H1 (cell line): ENCODE measurements at regions not wholly inside any gene's neighbourhood (a gene's known extent, or its start where the extent isn't known, plus 50 kb on each side); places are given as distances from the start of the nearest gene placed in this dataset.

ENCODE experiments used
- CTCF ChIA-PET: fragments of 300-600 bp; sonication (Branson Sonifier 250); formaldehyde crosslinking; loops from one replicate; lab custom pipeline; 2021; ENCODE audit not compliant: partially characterized antibody; lab: Charles Lee
- POLR2A ChIA-PET: fragments of 300-600 bp; sonication (Branson Sonifier 250); formaldehyde crosslinking; loops from one replicate; lab custom pipeline; 2021; ENCODE audit warnings: inconsistent platforms; ENCODE audit not compliant: partially characterized antibody; lab: Charles Lee
- DNase-seq, 2 experiments: peaks; one replicate each; pipeline versions ENCODE4 v3.0.0 to v3.0.0-alpha.2; 2010 to 2022; ENCODE audit warnings: low spot score in 2 of 2, low read depth in 1 of 2, mixed read lengths in 1 of 2
- FAIRE-seq: peaks from 2 replicates; lab custom pipeline; 2011; peaks lifted over from hg19 to GRCh38; lab: Jason Lieb, UNC
- H2AFZ ChIP-seq: 2 replicates; pipeline ENCODE4 v1.8.1; 2012; ENCODE audit warnings: low read length, inconsistent platforms
- H2AK5ac ChIP-seq: 2 replicates; pipeline ENCODE4 v1.6.1; 2013; ENCODE audit warnings: low read depth, low read length
- H2BK120ac ChIP-seq: replicated peaks from 2 replicates; pipeline ENCODE3; 2013; ENCODE audit warnings: low read depth, low read length, inconsistent platforms
- H2BK12ac ChIP-seq: 2 replicates; pipeline ENCODE4 v1.6.1; 2013; ENCODE audit warnings: low read depth, low read length
- H2BK15ac ChIP-seq: 2 replicates; pipeline ENCODE4 v1.6.1; 2013; ENCODE audit warnings: low read length
- H2BK20ac ChIP-seq: 2 replicates; pipeline ENCODE4 v1.6.1; 2013; ENCODE audit warnings: low read length
- H2BK5ac ChIP-seq: 2 replicates; pipeline ENCODE4 v1.6.1; 2013; ENCODE audit warnings: low read depth, low read length
- H3K14ac ChIP-seq: 2 replicates; pipeline ENCODE4 v1.6.1; 2013; ENCODE audit warnings: inconsistent platforms; ENCODE audit not compliant: insufficient read length
- H3K18ac ChIP-seq: 2 replicates; pipeline ENCODE4 v1.6.1; 2013; ENCODE audit warnings: low read length; ENCODE audit errors: extremely low read depth
- H3K23ac ChIP-seq: 2 replicates; pipeline ENCODE4 v1.6.1; 2013; ENCODE audit warnings: inconsistent platforms; ENCODE audit not compliant: insufficient read length
- H3K23me2 ChIP-seq: 2 replicates; pipeline ENCODE4 v1.6.1; 2013; ENCODE audit warnings: low read depth, low read length
- H3K27ac ChIP-seq: 2 replicates; pipeline ENCODE4 v1.6.1; 2011; ENCODE audit warnings: low read depth, low read length, inconsistent platforms
- H3K27me3 ChIP-seq, 4 experiments: replicated peaks in 1 of 4; 1 replicate in 1 of 4; 2 replicates in 3 of 4; pipeline versions ENCODE4 v1.6.1 to v1.8.1; 2011 to 2013; ENCODE audit warnings: low read length in 3 of 4, mild to moderate bottlenecking in 3 of 4, inconsistent platforms in 2 of 4, mixed read lengths in 2 of 4, moderate library complexity in 1 of 4; ENCODE audit not compliant: control insufficient read depth in 3 of 4, insufficient read depth in 3 of 4; ENCODE audit errors: extremely low read depth in 1 of 4
- H3K36me3 ChIP-seq, 4 experiments: 2 replicates each; pipeline versions ENCODE4 v1.6.1 to v1.8.1; 2011 to 2013; ENCODE audit warnings: mild to moderate bottlenecking in 4 of 4, low read length in 3 of 4, moderate library complexity in 2 of 4, control low read depth in 1 of 4, inconsistent platforms in 1 of 4; ENCODE audit not compliant: insufficient read depth in 4 of 4, control insufficient read depth in 2 of 4
- H3K4ac ChIP-seq: replicated peaks from 2 replicates; pipeline ENCODE3; 2013; ENCODE audit warnings: low read length, low read depth, mixed read lengths, inconsistent platforms; ENCODE audit not compliant: insufficient read length
- H3K4me1 ChIP-seq, 4 experiments: replicated peaks in 1 of 4; 1 replicate in 1 of 4; 2 replicates in 3 of 4; pipeline versions ENCODE4 v1.6.1 to v1.8.1; 2011 to 2013; ENCODE audit warnings: low read length in 3 of 4, inconsistent platforms in 2 of 4, mixed read lengths in 1 of 4; ENCODE audit not compliant: insufficient read depth in 4 of 4, control insufficient read depth in 3 of 4
- H3K4me2 ChIP-seq, 2 experiments: 2 replicates each; pipeline versions ENCODE4 v1.6.1 to v1.8.1; 2011 to 2013; ENCODE audit warnings: low read depth in 2 of 2, low read length in 2 of 2, control low read depth in 1 of 2, inconsistent platforms in 1 of 2, mild to moderate bottlenecking in 1 of 2; ENCODE audit not compliant: insufficient read depth in 1 of 2
- H3K4me3 ChIP-seq, 4 experiments: fragments of 200-600, 300-600 bp in 1 of 4; sonication (generic), shearing (Covaris generic), sonication (Bioruptor Twin) in 1 of 4; 2 replicates each; pipeline versions ENCODE4 v1.5.1 to v1.8.1; 2011 to 2016; ENCODE audit warnings: low read length in 4 of 4, low read depth in 3 of 4, control low read depth in 2 of 4, inconsistent platforms in 2 of 4, mild to moderate bottlenecking in 2 of 4, mixed read lengths in 1 of 4, moderate library complexity in 1 of 4; ENCODE audit not compliant: insufficient read depth in 2 of 4; ENCODE audit errors: extremely low read depth in 1 of 4
- H3K56ac ChIP-seq: replicated peaks from 2 replicates; pipeline ENCODE3; 2013; ENCODE audit warnings: low read depth, mild to moderate bottlenecking, mixed read lengths, low read length, inconsistent platforms; ENCODE audit not compliant: insufficient read length
- H3K79me1 ChIP-seq: 2 replicates; pipeline ENCODE4 v1.6.1; 2013; ENCODE audit warnings: low read depth, low read length, control low read depth
- H3K79me2 ChIP-seq, 2 experiments: 2 replicates each; pipeline versions ENCODE4 v1.6.1 to v1.8.1; 2012 to 2013; ENCODE audit warnings: low read length in 2 of 2, mild to moderate bottlenecking in 2 of 2, inconsistent platforms in 1 of 2; ENCODE audit not compliant: insufficient read depth in 2 of 2, control insufficient read depth in 1 of 2
- H3K9ac ChIP-seq, 4 experiments: replicated peaks in 1 of 4; 1 replicate in 1 of 4; 2 replicates in 3 of 4; pipeline versions ENCODE4 v1.6.1 to v1.8.1; 2011 to 2013; ENCODE audit warnings: low read depth in 3 of 4, low read length in 3 of 4, control low read depth in 2 of 4, mild to moderate bottlenecking in 2 of 4, moderate library complexity in 2 of 4, inconsistent platforms in 1 of 4; ENCODE audit errors: extremely low read depth in 1 of 4
- H3K9me3 ChIP-seq, 2 experiments: 2 replicates each; pipeline versions ENCODE4 v1.6.1 to v1.8.1; 2012 to 2013; ENCODE audit warnings: mild to moderate bottlenecking in 2 of 2, moderate library complexity in 2 of 2, control low read depth in 1 of 2, inconsistent platforms in 1 of 2, low read depth in 1 of 2, low read length in 1 of 2, mixed read lengths in 1 of 2; ENCODE audit not compliant: insufficient read depth in 2 of 2
- H4K20me1 ChIP-seq, 2 experiments: replicated peaks in 1 of 2; 2 replicates each; pipeline versions ENCODE3 to v1.8.1; 2011 to 2013; ENCODE audit warnings: inconsistent platforms in 2 of 2, low read length in 2 of 2, mild to moderate bottlenecking in 1 of 2; ENCODE audit not compliant: insufficient read depth in 2 of 2, control insufficient read depth in 1 of 2
- H4K5ac ChIP-seq: 2 replicates; pipeline ENCODE4 v1.6.1; 2013; ENCODE audit warnings: low read length, low read depth, mixed read lengths, inconsistent platforms; ENCODE audit not compliant: insufficient read length
- H4K8ac ChIP-seq: 2 replicates; pipeline ENCODE4 v1.8.0; 2013; ENCODE audit warnings: mild to moderate bottlenecking, moderate library complexity, low read length, inconsistent platforms; ENCODE audit not compliant: insufficient read depth; ENCODE audit errors: extremely low read depth
- H4K91ac ChIP-seq: replicated peaks from 2 replicates; pipeline ENCODE3; 2013; ENCODE audit warnings: low read length, mixed read lengths, inconsistent platforms; ENCODE audit not compliant: insufficient read length
- ATF2 ChIP-seq: IDR thresholded peaks from 2 replicates; pipeline ENCODE4 v1.6.1; 2012; ENCODE audit warnings: low read length, inconsistent platforms
- TBP ChIP-seq: IDR thresholded peaks from 2 replicates; pipeline ENCODE4 v1.6.1; 2011; ENCODE audit warnings: low read depth, low read length, improper control_type of control experiment
- WGBS, 2 experiments: shearing (Covaris generic) in 1 of 2; methylation state at CpG; one replicate each; pipeline versions ENCODE4 v1.1.6 to v1.1.7; 2013 to 2015; ENCODE audit warnings: low lambda C conversion rate in 2 of 2, mixed read lengths in 2 of 2, inconsistent platforms in 1 of 2, low coverage in 1 of 2, missing lambda C conversion rate in 1 of 2; ENCODE audit not compliant: insufficient replicate concordance in 2 of 2, insufficient coverage in 1 of 2, insufficient read length in 1 of 2; ENCODE audit errors: extremely low coverage in 1 of 2, missing lambda C conversion rate in 1 of 2; 5-methylcytosine and 5-hydroxymethylcytosine counted together

- no peak overlapping the region for H2BK15ac ChIP-seq
- CTCF ChIA-PET = interaction anchor here (0.7 to 6.3 kb wide), 15 partner anchors 8 to 222 kb away, joined by 3 to 53 read pairs (median 4); no protein-coding TSS in a partner anchor
Measured at GRCh38 chr5:73305386-73305785, 132.4 kb downstream of the TMEM174 start.

More at GRCh38 chr5:73305386-73305785, 132.4 kb downstream of the TMEM174 start:
- no peak overlapping the region for H3K4me3 ChIP-seq
- H3K27ac ChIP-seq = no peak overlapping the region
- H2AFZ ChIP-seq = no peak overlapping the region
- peaks cover 47 to 84% (median 80%) of the 10 kb centered on the region in 4 experiments for H3K27me3 ChIP-seq
- H3K14ac ChIP-seq = no peak overlapping the region
- H3K4me2 ChIP-seq = no peak overlapping the region
- DNase-seq = no peak
- no peaks in the 10 kb centered on the region for H3K9me3 ChIP-seq
- no peak overlapping the region for H3K18ac ChIP-seq
- no peak overlapping the region for H2AK5ac ChIP-seq
- H3K23me2 ChIP-seq = peaks cover 5% of the 10 kb centered on the region; the same call in 1 of the 2 replicates
- no peak overlapping the region for H4K91ac ChIP-seq
- H3K9ac ChIP-seq = no peak overlapping the region; a peak in 1 of 7 replicates
- no peak overlapping the region for H3K4ac ChIP-seq
- no peak overlapping the region for H2BK120ac ChIP-seq
- H3K23ac ChIP-seq = no peak overlapping the region
- no peak overlapping the region for H3K56ac ChIP-seq
- no peaks in the 10 kb centered on the region for H3K79me1 ChIP-seq
- 89% methylated on average over 3 of the region's 3 CpGs; no CpG with 5 or more reads in 1 of the 2 experiments for WGBS, 2 experiments
- no peak overlapping the region for H2BK12ac ChIP-seq
- H3K79me2 ChIP-seq = no peaks in the 10 kb centered on the region
- H3K36me3 ChIP-seq = peaks cover 0 to 3% (median 0%) of the 10 kb centered on the region in 4 experiments; a peak in 1 of 8 replicates
- no peak overlapping the region for H4K5ac ChIP-seq
- H3K4me1 ChIP-seq = peaks cover 3 to 9% (median 7%) of the 10 kb centered on the region in 4 experiments
- no peak overlapping the region for H2BK5ac ChIP-seq
- FAIRE-seq = no peak
- TF ChIP-seq TBP (no peak), ATF2 (no peak)
- POLR2A ChIA-PET = no interaction called here
- H4K8ac ChIP-seq = no peak overlapping the region
- no peak overlapping the region for H2BK20ac ChIP-seq
- H4K20me1 ChIP-seq = peaks cover 0 to 7% of the 10 kb centered on the region in 2 experiments
